D341Med (cell line): ENCODE measurements at regions not wholly inside any gene's neighbourhood (a gene's known extent, or its start where the extent isn't known, plus 50 kb on each side); places are given as distances from the start of the nearest gene placed in this dataset.
"Not testable (repeated sequence)": the region's sequence is repeated elsewhere in the genome, so short reads cannot be mapped to it uniquely, and the experiment has no call there.

Experiments used
- DNase-seq: peaks from one replicate; pipeline ENCODE4 v3.0.0; 2012; ENCODE audit warnings: low spot score

DNA sequence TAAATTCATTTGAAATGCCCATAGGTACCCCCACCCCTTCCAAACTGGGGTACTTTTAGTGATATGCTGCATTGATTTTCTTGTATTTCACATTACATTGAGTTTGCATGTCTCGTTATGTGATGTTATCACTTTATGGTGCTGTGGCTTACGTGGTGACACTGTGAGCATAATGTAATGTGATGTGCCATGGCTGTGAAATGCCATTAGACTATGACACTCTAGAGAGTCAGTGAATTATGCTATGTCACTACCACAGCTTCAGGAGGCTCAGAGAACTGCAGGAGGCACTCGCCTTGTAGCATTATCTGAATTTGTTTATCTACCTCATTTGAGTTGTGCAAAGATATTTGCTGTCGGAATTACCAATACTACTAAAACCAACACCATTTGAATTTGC, 590.1 kb upstream of the SLC10A2 start:
- DNase-seq: no peak

DNA sequence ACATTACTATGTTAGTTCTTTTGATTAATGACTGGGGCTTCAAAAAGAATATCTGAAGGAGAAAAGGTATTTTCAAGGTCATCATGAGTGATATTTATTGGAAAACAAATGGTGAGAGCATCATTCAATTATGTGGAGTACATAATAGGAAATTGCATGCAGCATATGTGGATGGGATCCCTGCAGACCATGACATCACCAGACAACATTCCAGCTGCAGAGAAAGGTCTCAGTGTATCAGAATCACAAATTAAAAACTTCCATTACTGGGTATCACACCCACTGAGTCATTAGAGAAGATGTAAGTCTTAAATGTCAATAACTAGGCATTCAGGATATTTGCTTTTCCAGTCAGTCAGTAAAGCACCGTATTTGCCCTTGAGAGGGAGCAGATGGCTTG, 574.4 kb upstream of the SLC10A2 start:
- no peak for DNase-seq

DNA sequence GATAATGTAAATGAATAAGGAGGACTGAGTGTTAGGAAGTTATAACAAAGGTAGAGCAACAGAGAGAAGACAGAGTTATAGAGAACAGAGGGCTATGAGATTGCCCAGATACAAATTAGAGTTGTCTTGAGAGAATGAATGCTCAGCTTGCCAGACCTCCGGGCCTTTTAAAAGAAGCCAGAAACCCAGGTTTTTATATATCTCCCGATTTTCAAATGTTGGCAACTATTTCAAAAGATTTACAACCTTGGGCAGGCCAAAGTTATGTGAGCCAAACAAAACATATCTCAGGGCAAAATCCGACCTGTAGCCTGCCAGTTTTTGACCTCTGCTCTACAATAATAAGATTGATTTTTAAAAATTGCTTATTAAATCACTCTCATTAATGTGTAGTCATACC, 573.1 kb upstream of the SLC10A2 start:
- no peak for DNase-seq

DNA sequence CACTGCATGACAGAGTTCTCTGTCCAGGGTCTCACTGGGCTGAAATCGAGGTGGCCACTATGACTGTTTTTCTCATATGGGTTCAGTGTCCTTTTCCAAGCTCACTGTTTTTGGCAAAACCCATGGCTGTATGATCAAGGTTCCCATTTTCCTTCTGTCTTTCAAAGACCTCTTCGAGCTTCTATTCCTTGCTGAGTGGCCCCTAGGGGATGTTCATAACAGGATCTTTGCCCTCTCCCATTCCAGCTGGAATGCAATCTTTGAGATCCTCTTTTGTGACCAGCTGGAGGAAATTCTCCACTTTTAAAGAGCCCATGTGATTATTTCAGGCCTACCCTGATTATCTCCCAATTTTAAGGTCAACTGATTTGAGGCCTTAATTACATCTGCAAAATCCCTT, 572.5 kb upstream of the SLC10A2 start:
- DNase-seq: no peak

DNA sequence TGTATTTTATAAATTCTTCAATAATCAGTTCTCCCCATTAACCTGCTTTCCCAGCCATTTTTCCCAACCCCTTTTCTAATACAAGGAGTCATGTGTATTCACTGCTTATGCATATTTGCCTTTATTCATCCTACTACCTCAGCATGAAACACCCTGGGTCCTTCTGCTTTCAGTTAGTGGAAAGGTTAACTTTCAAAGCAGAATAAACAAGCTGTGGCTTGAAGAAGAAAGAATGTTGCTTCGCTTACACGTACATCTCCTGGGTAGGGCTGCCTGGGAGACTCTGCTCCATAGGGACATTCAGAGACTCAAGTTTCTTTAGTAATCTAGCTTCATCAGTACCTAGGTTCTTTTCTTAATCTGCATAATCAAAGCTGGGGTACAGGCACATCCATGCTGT, 567.8 kb upstream of the SLC10A2 start:
- DNase-seq: no peak

DNA sequence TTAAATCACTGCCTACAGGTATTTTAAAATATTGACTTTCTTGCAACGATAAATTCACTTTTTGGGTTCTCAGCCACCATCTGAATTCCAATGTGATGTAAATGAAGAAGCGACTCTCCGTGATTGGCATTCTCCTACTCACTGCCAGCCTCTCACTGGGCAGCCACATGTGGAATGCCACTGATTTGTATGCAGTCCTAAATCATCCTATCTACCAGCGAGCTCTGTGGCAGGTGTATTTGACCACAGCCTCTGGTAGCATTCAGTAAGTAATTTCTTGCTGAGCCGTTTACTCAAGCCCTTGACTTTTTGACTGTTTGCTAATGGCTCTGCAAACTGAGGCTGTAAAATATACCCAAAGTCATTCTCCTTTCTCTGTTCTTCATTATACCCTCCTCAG, 559.0 kb upstream of the SLC10A2 start:
- no peak for DNase-seq

DNA sequence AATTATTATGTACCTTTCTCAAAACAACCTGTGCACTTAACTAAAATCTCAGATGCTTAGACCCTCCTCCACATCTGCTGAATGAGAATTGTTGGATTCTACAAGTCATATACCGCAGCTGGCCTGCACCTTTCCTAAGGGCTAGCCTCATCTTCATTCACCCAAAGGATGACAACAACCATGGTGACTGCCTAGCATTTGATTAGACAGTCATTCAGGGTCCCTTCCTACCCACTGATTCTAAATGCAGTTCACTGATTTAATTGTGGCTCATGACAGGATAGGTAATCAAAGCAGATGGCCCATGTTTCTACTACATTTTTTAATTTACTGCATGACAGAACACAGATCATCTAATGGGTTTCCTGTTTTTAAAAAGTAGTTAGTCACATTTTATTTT, 551.9 kb upstream of the SLC10A2 start:
- no peak for DNase-seq

DNA sequence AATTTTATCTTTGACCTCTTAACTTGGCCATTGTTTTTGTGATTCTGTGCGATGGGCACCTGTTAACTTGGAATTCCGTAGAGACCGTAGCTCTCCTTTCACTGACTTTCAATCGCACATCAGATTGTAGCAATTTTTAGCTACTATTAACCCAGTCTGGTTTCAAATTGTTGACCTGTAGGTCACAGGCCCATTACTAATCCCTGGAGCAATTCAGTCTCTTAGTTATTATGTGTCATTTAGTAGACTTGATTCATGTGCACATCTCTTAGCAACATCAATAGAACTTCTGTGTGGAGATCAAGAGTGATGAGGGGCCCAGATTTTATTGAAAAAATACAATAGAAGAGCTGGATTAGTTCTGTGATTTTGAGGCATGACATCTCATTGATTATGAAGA, 549.6 kb upstream of the SLC10A2 start:
- DNase-seq: no peak

DNA sequence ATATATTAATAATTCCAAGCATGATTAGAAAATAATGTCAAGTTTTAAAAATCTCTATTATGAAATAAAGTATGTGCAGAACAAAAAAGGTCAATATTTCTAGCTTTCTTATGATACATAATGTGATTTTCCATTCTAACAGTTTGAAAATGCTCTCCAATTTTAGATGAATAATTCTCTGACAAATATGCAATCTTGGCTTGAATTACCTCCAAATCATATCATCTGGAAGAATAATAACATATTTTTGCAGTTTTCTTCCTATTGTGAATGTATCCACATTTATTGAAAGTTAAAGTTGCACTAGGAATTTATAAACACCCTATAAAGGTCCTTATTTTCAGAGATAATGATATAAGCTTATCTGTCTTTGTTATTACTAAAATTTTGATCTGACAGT, 548.5 kb upstream of the SLC10A2 start:
- DNase-seq: no peak

DNA sequence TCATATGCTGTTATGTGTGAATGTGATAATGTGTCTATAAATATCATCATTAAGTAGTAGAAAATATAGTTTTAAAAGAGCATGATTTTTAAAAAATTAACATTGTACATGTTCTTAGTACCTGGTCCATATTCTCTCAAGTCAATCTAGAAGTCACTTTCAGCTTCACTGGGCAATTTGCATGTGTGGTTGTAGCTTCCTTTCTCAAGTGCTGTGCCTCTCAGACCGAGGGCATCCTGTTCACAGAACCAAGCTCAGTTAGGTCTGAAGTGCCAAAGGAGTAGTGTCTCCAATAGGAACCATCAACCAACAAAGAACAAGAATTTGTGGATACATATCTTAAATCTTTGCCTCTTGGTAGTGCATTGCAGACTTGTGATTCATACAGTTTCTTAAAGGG, 541.8 kb upstream of the SLC10A2 start:
- DNase-seq: no peak

DNA sequence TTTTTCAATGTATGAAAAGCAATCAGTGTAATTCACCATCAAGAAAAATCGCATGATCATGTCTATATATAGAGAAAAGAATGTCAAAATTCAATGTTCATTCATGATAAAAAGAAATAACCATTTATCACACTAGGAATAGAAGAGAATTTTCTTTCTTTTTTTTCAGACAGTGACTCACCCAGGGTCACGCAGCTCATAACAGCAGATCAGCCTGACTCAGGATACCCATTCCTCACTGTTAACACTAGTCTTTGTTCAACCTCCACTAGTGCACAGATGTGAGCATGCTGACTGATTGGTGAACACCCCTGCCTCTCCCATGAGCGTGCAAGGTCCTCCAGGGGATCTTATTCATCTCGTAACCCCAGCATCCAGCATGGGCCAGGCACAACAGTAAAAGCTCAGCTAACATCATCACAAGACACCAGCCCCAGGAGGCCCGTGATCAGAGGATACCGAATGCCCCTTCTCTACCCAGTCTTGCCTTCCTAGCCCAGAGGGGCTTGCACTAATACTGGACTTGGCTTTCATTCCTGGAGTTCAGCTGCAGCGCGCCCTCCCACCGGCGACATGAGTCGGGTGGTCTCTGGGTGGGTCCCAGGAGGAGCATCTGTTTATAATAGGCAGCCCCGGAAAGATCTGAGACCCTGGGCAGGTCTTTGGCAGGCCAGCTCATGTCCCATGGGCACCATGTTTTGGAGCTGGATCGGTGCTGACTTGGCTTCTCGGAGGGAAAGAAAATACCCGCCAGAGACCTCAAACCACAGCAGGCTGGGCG, 539.5 kb upstream of the SLC10A2 start:
- no peak for DNase-seq

DNA sequence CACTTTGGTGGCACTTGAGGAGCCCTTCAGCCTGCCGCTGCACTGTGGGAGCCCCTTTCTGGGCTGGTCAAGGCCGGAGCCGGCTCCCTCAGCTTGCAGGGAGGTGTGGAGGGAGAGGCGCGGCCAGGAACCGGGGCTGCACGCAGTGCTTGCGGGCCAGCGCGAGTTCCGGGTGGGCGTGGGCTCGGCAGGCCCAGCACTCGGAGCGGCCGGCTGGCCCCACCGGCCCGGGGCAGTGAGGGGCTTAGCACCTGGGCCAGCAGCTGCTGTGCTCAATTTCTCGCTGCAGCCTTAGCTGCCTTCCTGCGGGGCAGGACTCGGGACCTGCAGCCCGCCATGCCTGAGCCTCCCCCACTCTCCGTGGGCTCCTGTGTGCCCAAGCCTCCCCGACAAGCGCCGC, 533.7 kb upstream of the SLC10A2 start:
- not testable (repeated sequence) for DNase-seq

DNA sequence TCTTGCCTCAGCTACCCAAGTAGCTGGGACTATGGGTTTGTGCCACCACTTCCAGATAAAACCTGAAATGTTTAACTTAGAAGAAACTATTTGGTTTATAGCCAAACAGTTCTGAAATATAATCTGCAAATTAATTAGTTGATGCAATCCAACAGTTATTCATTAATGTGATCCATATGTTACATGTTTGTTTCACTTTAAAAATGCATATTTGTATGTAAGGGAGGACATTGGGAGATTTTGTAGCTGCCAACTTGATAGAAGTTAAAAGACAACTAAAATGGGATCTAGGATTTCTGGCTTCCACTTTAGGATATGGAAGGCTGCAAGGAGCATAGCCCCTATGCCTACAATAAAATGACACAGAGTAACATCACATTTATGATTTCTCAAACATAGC, 532.5 kb upstream of the SLC10A2 start:
- no peak for DNase-seq

DNA sequence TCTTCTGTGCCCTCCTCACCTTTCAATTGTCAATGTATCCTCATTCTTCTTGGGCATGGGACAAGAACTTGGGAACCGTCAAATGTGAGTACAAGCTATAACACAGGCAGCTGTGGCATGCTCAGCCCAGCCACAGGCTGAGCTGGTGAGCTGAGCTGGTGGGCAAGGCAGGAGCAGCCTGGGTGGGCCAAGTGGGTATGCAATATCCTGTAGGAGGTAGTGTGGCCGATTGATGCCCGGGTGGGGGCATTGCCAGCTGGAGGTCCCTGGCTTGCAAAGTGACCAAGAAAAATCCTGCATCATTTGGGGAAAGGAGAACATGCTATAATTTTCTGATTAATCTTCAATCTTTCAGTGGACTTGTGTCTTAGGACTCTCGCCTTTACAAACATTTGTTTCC, 507.2 kb upstream of the SLC10A2 start:
- DNase-seq: no peak

DNA sequence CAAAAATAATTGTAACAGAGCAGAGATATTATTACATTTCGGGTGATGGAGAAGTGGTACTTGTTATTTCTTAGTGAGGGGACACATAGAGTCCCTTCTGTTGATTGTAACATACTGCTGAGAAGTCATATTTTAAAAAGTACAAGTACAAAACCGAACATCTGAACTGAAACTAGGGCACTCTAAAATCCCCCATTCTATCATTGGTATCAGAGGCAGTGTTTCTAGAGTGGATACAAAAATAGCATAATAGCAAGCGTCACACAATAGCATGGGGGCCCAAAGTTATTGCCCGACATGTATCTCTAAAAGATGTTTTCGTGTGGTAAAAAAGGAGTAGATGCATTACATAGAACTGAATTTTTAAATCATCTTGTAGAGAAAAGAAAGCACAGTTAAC, 502.1 kb upstream of the SLC10A2 start:
- DNase-seq: no peak

DNA sequence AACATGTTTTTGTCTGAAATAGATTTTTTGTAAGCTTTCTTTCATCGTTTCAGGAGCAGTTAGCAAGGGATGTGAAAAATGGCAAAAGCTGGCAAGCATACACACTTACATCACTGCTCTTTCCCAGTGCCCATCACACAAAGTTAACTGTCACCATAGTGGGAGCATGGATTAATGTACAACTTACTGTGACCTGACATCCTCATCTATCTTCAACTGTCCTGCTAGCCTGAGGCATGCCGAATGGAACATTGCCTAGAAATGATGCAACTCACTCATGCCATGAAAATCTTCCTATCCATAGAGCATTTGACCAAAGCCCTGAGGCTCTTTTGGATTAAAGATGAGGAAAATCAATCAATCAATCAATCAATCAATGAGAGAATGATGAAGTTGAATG, 491.7 kb upstream of the SLC10A2 start:
- no peak for DNase-seq

DNA sequence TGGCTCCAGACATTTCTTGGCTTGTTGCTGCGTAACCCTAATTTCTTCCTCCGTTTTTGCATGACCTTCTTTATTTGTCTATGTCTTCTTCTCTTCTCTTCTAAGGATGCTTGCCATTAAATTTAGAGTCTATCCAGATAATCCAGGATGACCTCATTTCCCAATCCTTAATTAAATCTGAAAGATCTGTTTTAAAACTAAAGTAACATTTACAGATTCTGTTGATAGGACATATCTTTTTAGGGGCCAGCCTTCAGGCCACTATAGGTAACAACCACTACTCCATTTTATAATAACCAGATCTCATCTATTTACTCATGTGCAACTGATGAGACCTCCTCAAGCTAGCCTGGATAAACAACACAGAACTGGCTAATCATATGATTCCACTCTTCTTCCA, 490.5 kb upstream of the SLC10A2 start:
- no peak for DNase-seq

DNA sequence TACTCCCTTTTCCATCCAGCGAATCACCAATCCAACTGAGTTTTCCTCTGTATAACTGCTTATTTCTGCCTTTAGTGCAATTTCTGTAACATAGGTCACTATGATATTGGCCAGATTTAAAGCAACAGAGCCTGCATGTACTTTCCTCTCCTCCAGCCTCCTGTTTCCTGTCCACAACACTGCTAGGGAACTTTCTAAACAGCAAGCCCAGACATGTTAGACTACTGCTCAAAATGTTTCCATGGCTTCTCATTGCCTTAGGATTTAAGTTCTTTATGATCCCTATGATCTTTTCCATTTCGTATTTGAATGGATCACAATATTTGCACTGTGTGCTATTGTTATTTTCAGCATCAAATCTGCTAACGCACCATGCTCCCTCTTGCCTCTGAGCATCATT, 481.7 kb upstream of the SLC10A2 start:
- DNase-seq: no peak

DNA sequence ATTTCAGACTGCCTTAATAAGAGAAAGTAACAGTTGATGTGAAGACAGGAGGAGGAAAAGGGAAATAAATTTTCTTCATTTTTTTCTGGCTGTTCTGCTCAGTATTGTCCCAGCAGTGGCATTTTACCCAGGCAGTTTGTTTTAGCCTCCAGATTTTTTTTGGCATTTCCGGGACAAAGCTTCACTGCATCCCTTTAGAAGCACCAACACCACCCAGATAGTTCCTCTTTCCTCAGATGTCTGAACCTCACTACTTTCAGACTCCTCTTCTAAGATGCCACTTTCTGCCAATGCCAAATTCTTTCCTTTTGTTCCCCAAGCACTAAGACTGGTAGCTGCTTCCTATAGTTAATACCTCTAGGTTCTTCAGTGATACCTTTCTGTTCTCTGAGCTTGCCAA, 480.1 kb upstream of the SLC10A2 start:
- no peak for DNase-seq

DNA sequence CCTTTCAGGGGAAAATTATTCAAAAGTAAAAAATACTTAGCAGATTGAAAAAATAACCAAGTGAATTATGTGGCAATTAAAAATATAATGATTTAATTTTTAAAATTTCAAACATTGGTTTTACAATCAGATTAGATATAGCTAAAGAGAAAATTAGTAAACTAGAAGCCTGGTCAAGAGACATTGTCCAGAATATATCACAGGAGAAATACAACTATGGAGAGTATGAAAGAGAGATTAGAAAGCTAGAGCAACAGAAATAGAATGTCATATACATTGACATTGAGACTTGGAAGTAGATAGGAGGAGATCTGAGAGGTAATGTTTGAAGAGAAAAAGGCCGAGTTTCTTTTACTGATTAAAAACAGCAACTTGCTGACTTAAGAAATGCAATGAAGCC, 476.4 kb upstream of the SLC10A2 start:
- DNase-seq: no peak

DNA sequence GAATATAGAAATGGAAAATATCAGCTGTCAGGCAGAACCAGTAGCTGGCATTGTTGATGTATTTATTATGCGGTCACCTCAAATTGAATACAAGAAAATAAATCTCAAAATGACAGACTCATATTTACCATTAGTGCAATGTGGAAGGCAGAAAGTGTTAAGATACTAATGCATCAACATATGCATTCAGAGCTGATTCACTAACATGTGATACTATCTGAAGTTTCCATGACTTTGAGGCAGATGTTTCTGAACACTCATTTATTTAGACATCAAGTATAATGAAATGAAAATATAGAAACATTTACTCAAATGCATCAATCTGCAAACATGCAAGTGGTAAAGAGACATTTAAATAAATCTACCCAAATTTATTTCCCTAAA, 474.2 kb upstream of the SLC10A2 start:
- DNase-seq: no peak

DNA sequence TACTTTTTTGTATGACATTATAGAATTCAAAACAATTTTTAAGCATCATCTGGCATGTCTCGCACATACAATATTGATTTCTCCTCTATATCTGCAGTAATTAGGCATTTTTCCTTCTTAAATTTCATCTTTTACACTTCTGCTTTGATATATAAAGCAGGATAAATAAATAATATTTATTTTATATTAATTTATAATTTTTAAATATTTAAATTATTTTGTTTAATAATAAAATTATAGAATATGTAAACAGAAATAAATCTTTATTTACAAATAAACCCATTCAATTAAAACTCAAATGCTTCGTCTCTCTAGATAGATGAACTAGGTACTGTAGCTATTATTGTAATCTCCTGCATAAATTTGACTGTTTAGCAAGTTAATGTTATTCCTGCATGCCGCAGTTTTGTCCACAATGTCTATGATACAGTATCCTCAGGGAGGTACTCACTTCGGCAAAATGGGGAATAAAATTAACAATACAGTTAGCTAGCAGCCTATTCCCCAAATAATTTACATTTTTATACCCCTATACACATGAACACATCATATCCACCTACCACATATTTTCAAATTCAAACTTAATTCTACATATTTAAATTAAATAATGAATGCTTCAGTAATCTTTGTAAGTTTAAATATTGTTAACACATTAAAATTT, 473.6 kb upstream of the SLC10A2 start:
- DNase-seq: no peak

DNA sequence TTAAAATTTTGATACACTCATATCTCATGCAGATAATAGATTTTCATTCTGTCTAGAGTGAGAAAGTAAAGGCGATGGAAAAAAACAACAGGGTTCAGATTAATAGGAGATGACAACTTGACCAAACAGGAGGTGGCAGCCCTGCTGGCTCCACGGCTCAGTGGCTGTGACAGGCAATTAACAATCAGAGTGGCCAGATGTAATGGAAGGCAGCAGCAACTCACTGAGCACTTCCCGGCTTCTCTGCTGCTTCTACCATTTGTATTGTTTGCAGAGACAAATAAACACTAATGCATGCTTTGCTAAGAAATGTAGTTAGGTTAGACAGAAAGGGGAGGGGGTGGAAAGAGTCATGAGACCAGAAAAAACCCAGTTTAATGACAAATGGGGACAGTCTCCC, 473.0 kb upstream of the SLC10A2 start:
- peak; percentile 26 for DNase-seq

DNA sequence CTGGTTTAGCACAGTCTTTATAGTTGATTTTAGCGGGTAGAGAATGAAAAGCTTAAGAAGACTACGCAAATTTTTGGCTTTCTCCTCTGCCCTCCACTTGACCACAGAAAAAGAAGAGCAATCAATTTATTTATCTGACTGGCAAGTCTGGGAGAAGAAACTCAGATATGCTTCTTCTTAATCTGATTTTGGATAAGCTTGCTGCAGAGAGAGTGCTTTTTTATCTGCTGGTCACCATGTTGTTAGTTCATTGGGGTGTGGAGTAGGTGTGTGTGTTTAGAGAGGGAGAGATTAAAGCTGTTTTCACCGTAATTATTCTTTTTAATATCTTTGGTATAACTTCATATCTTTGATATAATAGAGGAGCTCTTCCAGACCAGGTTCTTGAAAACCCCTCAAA, 471.4 kb upstream of the SLC10A2 start:
- DNase-seq: no peak
